HG03469 (cell line): ENCODE measurements at regions not wholly inside any gene's neighbourhood (a gene's known extent, or its start where the extent isn't known, plus 50 kb on each side); places are given as distances from the start of the nearest gene placed in this dataset.
"Not testable (repeated sequence)": the region's sequence is repeated elsewhere in the genome, so short reads cannot be mapped to it uniquely, and the experiment has no call there.

Experiments used
- ATAC-seq: cut with Tn5 transposase; IDR thresholded peaks from one replicate; pipeline ENCODE4 v1.9.1; 2021; ENCODE audit warnings: mild to moderate bottlenecking, moderate library complexity, moderate number of reproducible peaks; ENCODE audit not compliant: unreplicated experiment

- no peak for ATAC-seq
Observed at GRCh38 chr6:21874372-21874771, 280.8 kb downstream of the SOX4 start.

GRCh38 chr6:21877037-21877436, 283.5 kb downstream of the SOX4 start:
- ATAC-seq = not testable (repeated sequence)

GRCh38 chr6:21880249-21880648, 286.7 kb downstream of the SOX4 start:
- ATAC-seq = not testable (repeated sequence)

- ATAC-seq = no peak
Observed at GRCh38 chr6:21881969-21882465, 288.5 kb downstream of the SOX4 start.

- no peak for ATAC-seq
Observed at GRCh38 chr6:21883595-21884328, 290.2 kb downstream of the SOX4 start.

- no peak for ATAC-seq
Observed at GRCh38 chr6:21885111-21885510, 291.6 kb downstream of the SOX4 start.

- ATAC-seq = no peak
Observed at GRCh38 chr6:21885532-21886114, 292.1 kb downstream of the SOX4 start.

GRCh38 chr6:21886542-21887151, 293.1 kb downstream of the SOX4 start:
- ATAC-seq = no peak

GRCh38 chr6:21887231-21888185, 294.0 kb downstream of the SOX4 start:
- ATAC-seq = no peak

GRCh38 chr6:21891080-21891479, 297.5 kb downstream of the SOX4 start:
- no peak for ATAC-seq

- no peak for ATAC-seq
Observed at GRCh38 chr6:21893793-21894192, 300.2 kb downstream of the SOX4 start.

- ATAC-seq = no peak
Observed at GRCh38 chr6:21895555-21895954, 302.0 kb downstream of the SOX4 start.

- no peak for ATAC-seq
Observed at GRCh38 chr6:21898107-21898796, 304.7 kb downstream of the SOX4 start.

GRCh38 chr6:21899708-21900107, 306.2 kb downstream of the SOX4 start:
- no peak for ATAC-seq

GRCh38 chr6:21900730-21901129, 307.2 kb downstream of the SOX4 start:
- no peak for ATAC-seq

- no peak for ATAC-seq
Observed at GRCh38 chr6:21902628-21903169, 309.1 kb downstream of the SOX4 start.

- no peak for ATAC-seq
Observed at GRCh38 chr6:21905531-21905930, 312.0 kb downstream of the SOX4 start.

- no peak for ATAC-seq
Observed at GRCh38 chr6:21906826-21907225, 313.3 kb downstream of the SOX4 start.

- ATAC-seq = no peak
Observed at GRCh38 chr6:21907291-21907690, 313.7 kb downstream of the SOX4 start.
